ENCODE measurements at regions not wholly inside any gene's neighbourhood (a gene's known extent, or its start where the extent isn't known, plus 50 kb on each side); places are given as distances from the start of the nearest gene placed in this dataset.
"Not testable (repeated sequence)": the region's sequence is repeated elsewhere in the genome, so short reads cannot be mapped to it uniquely, and the experiment has no call there.

DNA sequence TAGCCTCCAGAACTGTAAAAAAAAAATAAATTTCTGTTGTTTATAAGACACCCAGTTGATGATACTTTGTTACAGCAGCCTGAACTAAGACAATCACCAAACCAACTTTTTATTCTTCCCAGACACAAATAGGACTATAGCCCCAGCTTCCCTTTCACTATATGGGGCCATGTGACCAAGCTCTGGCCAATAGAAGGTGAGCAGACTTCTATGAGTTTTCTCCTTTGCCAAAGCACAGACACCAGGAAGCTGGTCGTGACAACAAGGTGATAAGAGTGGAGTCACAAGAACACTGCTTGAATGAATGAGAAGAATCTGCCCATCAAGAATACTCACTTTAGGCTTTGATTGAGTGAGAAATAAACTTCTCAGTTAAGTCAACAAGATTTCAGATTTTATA, 217.7 kb downstream of the DEPDC1B start:
- no peaks in the 10 kb centered on the region for H3K36me3 ChIP-seq (ENCODE audit: control insufficient read depth in 4 of 4, insufficient read depth in 4 of 4, low read length in 4 of 4)
- H3K4me3 ChIP-seq = no peak overlapping the region
- no peaks in the 10 kb centered on the region for H3K9me3 ChIP-seq (ENCODE audit: control insufficient read depth in 4 of 4, insufficient read depth in 3 of 4, low read length in 3 of 4)
- no peaks in the 10 kb centered on the region for H3K27me3 ChIP-seq (ENCODE audit: control insufficient read depth in 3 of 3, insufficient read depth in 3 of 3, low read length in 2 of 3)
- DNase-seq = no peak
- 72 to 82% methylated on average over 1 of the region's 1 CpG for WGBS, 2 donors
- no peak for ATAC-seq (ENCODE audit: insufficient read depth, low FRiP score)
- no peak overlapping the region for H3K27ac ChIP-seq (ENCODE audit: low read depth in 1 of 2, low read length in 1 of 2)
- TF ChIP-seq, protein P1, sequence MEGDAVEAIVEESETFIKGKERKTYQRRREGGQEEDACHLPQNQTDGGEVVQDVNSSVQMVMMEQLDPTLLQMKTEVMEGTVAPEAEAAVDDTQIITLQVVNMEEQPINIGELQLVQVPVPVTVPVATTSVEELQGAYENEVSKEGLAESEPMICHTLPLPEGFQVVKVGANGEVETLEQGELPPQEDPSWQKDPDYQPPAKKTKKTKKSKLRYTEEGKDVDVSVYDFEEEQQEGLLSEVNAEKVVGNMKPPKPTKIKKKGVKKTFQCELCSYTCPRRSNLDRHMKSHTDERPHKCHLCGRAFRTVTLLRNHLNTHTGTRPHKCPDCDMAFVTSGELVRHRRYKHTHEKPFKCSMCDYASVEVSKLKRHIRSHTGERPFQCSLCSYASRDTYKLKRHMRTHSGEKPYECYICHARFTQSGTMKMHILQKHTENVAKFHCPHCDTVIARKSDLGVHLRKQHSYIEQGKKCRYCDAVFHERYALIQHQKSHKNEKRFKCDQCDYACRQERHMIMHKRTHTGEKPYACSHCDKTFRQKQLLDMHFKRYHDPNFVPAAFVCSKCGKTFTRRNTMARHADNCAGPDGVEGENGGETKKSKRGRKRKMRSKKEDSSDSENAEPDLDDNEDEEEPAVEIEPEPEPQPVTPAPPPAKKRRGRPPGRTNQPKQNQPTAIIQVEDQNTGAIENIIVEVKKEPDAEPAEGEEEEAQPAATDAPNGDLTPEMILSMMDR (IDR thresholded peaks at IDR 0.05; ENCODE audit: control extremely low read depth, extremely low read depth) = no peak
- H3K9ac ChIP-seq (ENCODE audit: insufficient read depth in 1 of 2, low read length in 2 of 2) = no peak overlapping the region
- peaks cover 0 to under 1% (median 0%) of the 10 kb centered on the region in 5 donors for H3K4me1 ChIP-seq (ENCODE audit: control insufficient read depth in 5 of 5, insufficient read depth in 5 of 5, low read length in 5 of 5)

DNA sequence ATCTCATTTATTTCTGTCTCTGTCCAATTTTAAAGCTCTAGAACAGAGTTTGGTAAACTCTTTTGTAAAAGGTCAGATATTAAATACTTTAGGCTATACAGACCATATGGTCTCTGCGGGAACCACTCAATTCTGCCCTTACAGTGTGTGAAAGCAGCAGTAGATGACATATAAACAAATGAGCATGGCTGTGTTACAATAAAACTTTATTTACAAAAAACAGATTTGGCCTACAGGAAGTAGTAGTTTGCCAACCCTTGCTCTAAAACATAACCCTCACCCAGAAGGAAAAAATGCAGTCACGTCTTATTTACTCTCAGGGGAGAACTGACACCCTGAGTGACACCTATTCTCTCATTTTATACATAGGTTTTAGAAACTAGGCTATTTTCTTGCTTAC, 220.4 kb downstream of the DEPDC1B start:
- H3K9me3 ChIP-seq (ENCODE audit: control insufficient read depth in 4 of 4, insufficient read depth in 3 of 4, low read length in 3 of 4) = peaks cover 0 to 2% (median 0%) of the 10 kb centered on the region in 4 donors
- no peaks in the 10 kb centered on the region for H3K4me1 ChIP-seq (ENCODE audit: control insufficient read depth in 5 of 5, insufficient read depth in 5 of 5, low read length in 5 of 5)
- no peak overlapping the region for H3K27ac ChIP-seq (ENCODE audit: low read depth in 1 of 2, low read length in 1 of 2)
- ATAC-seq (ENCODE audit: insufficient read depth, low FRiP score) (no peak), DNase-seq (no peak)
- H3K36me3 ChIP-seq (ENCODE audit: control insufficient read depth in 4 of 4, insufficient read depth in 4 of 4, low read length in 4 of 4) = no peaks in the 10 kb centered on the region
- H3K27me3 ChIP-seq (ENCODE audit: control insufficient read depth in 3 of 3, insufficient read depth in 3 of 3, low read length in 2 of 3) = no peaks in the 10 kb centered on the region
- H3K4me3 ChIP-seq = no peak overlapping the region
- no peak overlapping the region for H3K9ac ChIP-seq (ENCODE audit: insufficient read depth in 1 of 2, low read length in 2 of 2)
- WGBS, 2 donors = 86 to 90% methylated on average over 2 of the region's 2 CpGs
- TF ChIP-seq, protein P1 (IDR thresholded peaks at IDR 0.05; ENCODE audit: control extremely low read depth, extremely low read depth) = no peak

DNA sequence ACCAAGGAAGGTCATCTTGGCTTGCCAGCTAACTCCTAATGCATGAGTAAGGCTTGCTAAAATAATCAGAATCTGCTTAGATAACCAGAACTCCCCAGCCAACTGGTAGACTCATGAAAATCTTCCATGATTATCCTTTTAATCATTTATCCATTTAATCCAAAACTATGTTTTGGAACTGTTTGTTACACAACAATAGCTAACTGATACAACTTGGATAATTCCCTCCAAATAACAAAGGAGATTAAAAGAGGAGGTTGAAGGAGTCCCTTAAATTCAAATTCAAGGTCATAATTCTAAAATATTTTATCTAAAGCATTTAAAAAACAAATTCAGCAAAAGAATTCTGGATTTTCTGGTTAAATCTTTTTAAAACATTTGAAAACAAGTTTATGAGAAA, 222.1 kb downstream of the DEPDC1B start:
- H3K4me3 ChIP-seq = no peak overlapping the region
- DNase-seq (no peak), ATAC-seq (ENCODE audit: insufficient read depth, low FRiP score) (no peak)
- H3K36me3 ChIP-seq (ENCODE audit: control insufficient read depth in 4 of 4, insufficient read depth in 4 of 4, low read length in 4 of 4) = no peaks in the 10 kb centered on the region
- H3K27me3 ChIP-seq (ENCODE audit: control insufficient read depth in 3 of 3, insufficient read depth in 3 of 3, low read length in 2 of 3) = no peaks in the 10 kb centered on the region
- no peak overlapping the region for H3K9ac ChIP-seq (ENCODE audit: insufficient read depth in 1 of 2, low read length in 2 of 2)
- no peak overlapping the region for H3K27ac ChIP-seq (ENCODE audit: low read depth in 1 of 2, low read length in 1 of 2)
- H3K4me1 ChIP-seq (ENCODE audit: control insufficient read depth in 5 of 5, insufficient read depth in 5 of 5, low read length in 5 of 5) = no peaks in the 10 kb centered on the region
- peaks cover 0 to 3% (median 0%) of the 10 kb centered on the region in 4 donors for H3K9me3 ChIP-seq (ENCODE audit: control insufficient read depth in 4 of 4, insufficient read depth in 3 of 4, low read length in 3 of 4)
- TF ChIP-seq, protein P1 (IDR thresholded peaks at IDR 0.05; ENCODE audit: control extremely low read depth, extremely low read depth) = no peak

DNA sequence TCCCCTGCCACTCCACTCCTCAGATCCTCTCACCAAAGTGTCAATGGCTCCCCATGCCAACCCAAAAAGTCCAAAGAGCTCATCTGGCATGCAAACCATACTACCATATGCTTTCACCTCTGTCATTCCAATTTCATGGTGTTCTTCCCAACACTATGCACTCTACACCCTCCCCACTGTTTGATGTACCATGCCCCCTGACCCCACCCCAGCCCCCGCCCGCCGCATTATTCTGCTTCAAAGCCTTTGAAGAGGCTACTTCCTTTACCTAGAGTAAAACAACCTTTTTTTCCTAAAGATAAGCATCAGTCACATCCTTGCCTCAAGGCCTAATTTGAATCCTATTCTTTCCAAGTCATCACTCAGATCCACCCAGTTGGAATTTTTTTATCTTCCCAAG, 226.3 kb downstream of the DEPDC1B start:
- 62 to 85% methylated on average over 3 of the region's 3 CpGs for WGBS, 2 donors
- Histone ChIP-seq H3K4me1 (ENCODE audit: control insufficient read depth in 5 of 5, insufficient read depth in 5 of 5, low read length in 5 of 5) (no peaks in the 10 kb centered on the region), H3K9me3 (ENCODE audit: control insufficient read depth in 4 of 4, insufficient read depth in 3 of 4, low read length in 3 of 4) (peaks cover 0 to 3% (median 0%) of the 10 kb centered on the region in 4 donors), H3K36me3 (ENCODE audit: control insufficient read depth in 4 of 4, insufficient read depth in 4 of 4, low read length in 4 of 4) (no peaks in the 10 kb centered on the region), H3K27ac (ENCODE audit: low read depth in 1 of 2, low read length in 1 of 2) (no peak overlapping the region), H3K4me3 (no peak overlapping the region), H3K27me3 (ENCODE audit: control insufficient read depth in 3 of 3, insufficient read depth in 3 of 3, low read length in 2 of 3) (no peaks in the 10 kb centered on the region), H3K9ac (ENCODE audit: insufficient read depth in 1 of 2, low read length in 2 of 2) (no peak overlapping the region)
- ATAC-seq (ENCODE audit: insufficient read depth, low FRiP score) (no peak), DNase-seq (no peak)
- TF ChIP-seq, protein P1 (IDR thresholded peaks at IDR 0.05; ENCODE audit: control extremely low read depth, extremely low read depth) = no peak

DNA sequence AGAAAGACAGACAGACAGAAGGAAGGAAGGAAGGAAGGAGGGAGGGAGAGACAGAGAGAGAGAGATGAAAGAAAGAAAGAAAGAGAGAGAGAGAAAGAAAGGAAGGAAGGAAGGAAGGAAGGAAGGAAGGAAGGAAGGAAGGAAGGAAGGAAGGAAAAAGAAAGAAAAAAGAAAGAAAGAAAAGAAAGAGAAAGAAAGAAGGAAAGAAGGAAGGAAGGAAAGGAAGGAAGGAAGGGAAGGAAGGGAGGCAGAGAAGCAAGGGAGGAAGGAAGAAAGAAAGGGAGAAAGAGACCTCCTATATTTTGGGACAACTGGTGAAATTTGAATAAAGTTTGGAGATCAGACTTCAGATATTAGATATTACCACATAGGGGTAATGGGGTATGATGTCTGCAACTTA, 226.9 kb downstream of the DEPDC1B start:
- H3K36me3 ChIP-seq (ENCODE audit: control insufficient read depth in 4 of 4, insufficient read depth in 4 of 4, low read length in 4 of 4); DNase-seq; H3K9me3 ChIP-seq (ENCODE audit: control insufficient read depth in 4 of 4, insufficient read depth in 3 of 4, low read length in 3 of 4); ATAC-seq (ENCODE audit: insufficient read depth, low FRiP score); H3K27me3 ChIP-seq (ENCODE audit: control insufficient read depth in 3 of 3, insufficient read depth in 3 of 3, low read length in 2 of 3); H3K27ac ChIP-seq (ENCODE audit: low read depth in 1 of 2, low read length in 1 of 2); H3K4me3 ChIP-seq; H3K9ac ChIP-seq (ENCODE audit: insufficient read depth in 1 of 2, low read length in 2 of 2); H3K4me1 ChIP-seq (ENCODE audit: control insufficient read depth in 5 of 5, insufficient read depth in 5 of 5, low read length in 5 of 5): not testable (repeated sequence)

Measured in lung (tissue), 11 donors.